Mucosa of descending colon (tissue), 3 donors: ENCODE measurements at regions not wholly inside any gene's neighbourhood (a gene's known extent, or its start where the extent isn't known, plus 50 kb on each side); places are given as distances from the start of the nearest gene placed in this dataset.
"Not testable (repeated sequence)": the region's sequence is repeated elsewhere in the genome, so short reads cannot be mapped to it uniquely, and the experiment has no call there.

Source experiments
- ATAC-seq: fragments of 200-7000 bp; cut with Tn5 transposase; one replicate; pipeline ENCODE4 v1.9.1; 2020; ENCODE audit warnings: mild to moderate bottlenecking, moderate library complexity
- DNase-seq, 3 donors: peaks; one replicate each; pipeline ENCODE4 v3.0.0-alpha.2; 2020
- H3K36me3 ChIP-seq: fragments of 200-600 bp; one replicate; pipeline ENCODE4 v1.8.0; 2021; ENCODE audit warnings: low read depth, mild to moderate bottlenecking
- H3K4me1 ChIP-seq: fragments of 200-600 bp; one replicate; pipeline ENCODE4 v1.8.0; 2021; ENCODE audit warnings: low read depth, mild to moderate bottlenecking
- H3K4me3 ChIP-seq: fragments of 200-600 bp; one replicate; pipeline ENCODE4 v1.8.0; 2021; ENCODE audit warnings: mild to moderate bottlenecking
- H3K9me3 ChIP-seq: fragments of 200-600 bp; one replicate; pipeline ENCODE4 v1.8.0; 2021; ENCODE audit warnings: mild to moderate bottlenecking
- intact Hi-C, 2 donors: fragments of 100-400 bp; cut with DNase I in 1 of 2; cut with micrococcal nuclease in 1 of 2; formaldehyde crosslinking; loops; one replicate each; pipeline versions ENCODE4 v1.11.0 to v1.11.1; 2022; cut with DNase I, micrococcal nuclease
- TF ChIP-seq, protein P1 (sequence below): fragments of 200-600 bp; IDR thresholded peaks from one replicate; pipeline ENCODE4 v1.8.0; 2022; ENCODE audit warnings: antibody characterized with exemption, mild to moderate bottlenecking
- donor health status: DM: no; HTN: no; CAD: no; lungs with moderate emphysema.
- donor health status: DM: no; HTN: no; CAD: no.
- donor health status: DM: no; HTN: yes; CAD: no.

DNA sequence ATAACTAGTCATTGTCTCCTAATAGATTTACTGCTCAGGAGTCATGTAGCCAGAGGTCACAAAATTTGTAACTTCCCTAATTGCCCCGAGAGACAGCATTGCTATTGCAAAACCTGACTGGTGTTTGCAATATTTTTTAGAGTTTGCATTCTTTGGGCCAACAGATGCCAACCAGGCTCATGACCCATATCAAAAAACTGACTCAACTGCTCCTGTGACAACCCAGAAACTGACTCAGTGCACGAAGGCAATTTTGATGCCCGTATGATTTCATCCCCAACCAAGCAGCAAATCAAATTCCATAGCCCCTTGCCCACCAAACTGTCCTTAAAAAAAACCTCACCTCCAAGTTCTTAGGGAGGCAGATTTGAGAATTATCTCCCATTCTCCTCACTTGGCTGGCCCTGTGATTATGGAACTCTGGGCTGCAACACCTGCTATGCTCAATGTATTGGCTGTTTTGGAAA lies 951.3 kb downstream of the TSN start:
- Histone ChIP-seq H3K9me3 (no peaks in the 10 kb centered on the region), H3K4me1 (no peaks in the 10 kb centered on the region), H3K36me3 (no peaks in the 10 kb centered on the region), H3K4me3 (no peak overlapping the region)
- ATAC-seq: peak; percentile 25
- TF ChIP-seq, protein P1, sequence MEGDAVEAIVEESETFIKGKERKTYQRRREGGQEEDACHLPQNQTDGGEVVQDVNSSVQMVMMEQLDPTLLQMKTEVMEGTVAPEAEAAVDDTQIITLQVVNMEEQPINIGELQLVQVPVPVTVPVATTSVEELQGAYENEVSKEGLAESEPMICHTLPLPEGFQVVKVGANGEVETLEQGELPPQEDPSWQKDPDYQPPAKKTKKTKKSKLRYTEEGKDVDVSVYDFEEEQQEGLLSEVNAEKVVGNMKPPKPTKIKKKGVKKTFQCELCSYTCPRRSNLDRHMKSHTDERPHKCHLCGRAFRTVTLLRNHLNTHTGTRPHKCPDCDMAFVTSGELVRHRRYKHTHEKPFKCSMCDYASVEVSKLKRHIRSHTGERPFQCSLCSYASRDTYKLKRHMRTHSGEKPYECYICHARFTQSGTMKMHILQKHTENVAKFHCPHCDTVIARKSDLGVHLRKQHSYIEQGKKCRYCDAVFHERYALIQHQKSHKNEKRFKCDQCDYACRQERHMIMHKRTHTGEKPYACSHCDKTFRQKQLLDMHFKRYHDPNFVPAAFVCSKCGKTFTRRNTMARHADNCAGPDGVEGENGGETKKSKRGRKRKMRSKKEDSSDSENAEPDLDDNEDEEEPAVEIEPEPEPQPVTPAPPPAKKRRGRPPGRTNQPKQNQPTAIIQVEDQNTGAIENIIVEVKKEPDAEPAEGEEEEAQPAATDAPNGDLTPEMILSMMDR: no peak
- intact Hi-C loops: no loop called here
- DNase-seq: no peak

- no peaks in the 10 kb centered on the region for H3K9me3 ChIP-seq
- H3K4me1 ChIP-seq: no peaks in the 10 kb centered on the region
- no peaks in the 10 kb centered on the region for H3K36me3 ChIP-seq
- H3K4me3 ChIP-seq: no peak overlapping the region
- DNase-seq (no peak), ATAC-seq (peak; percentile 60)
- intact Hi-C loops: no loop called here
- TF ChIP-seq, protein P1: no peak
These were observed 951.9 kb downstream of the TSN start for GRCh38 chr2:122707224-122707824.

DNA sequence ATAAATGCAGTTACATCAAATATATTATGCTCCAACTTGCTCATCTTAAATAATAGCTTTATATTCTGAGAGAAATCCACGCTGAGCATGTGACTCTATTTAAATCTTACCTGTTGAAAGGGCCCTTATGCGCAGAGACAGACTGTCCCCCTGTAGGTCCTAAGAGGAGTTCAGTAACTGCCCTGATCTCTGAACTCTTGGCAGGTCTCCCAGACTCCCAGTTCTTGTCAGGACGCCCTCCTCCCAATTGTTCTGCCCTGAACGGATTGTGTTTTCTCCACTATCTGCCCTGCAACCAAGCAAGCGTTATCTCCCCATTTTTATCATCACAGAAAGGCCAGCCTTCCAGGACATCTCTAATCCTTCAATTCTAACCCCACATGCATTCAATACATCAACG lies 954.6 kb downstream of the TSN start:
- Histone ChIP-seq H3K4me3 (no peak overlapping the region), H3K4me1 (no peaks in the 10 kb centered on the region), H3K9me3 (no peaks in the 10 kb centered on the region), H3K36me3 (no peaks in the 10 kb centered on the region)
- ATAC-seq (no peak), DNase-seq (peak in 1 of 3 donors; percentile 29)
- intact Hi-C loops: no loop called here
- TF ChIP-seq, protein P1: no peak

DNA sequence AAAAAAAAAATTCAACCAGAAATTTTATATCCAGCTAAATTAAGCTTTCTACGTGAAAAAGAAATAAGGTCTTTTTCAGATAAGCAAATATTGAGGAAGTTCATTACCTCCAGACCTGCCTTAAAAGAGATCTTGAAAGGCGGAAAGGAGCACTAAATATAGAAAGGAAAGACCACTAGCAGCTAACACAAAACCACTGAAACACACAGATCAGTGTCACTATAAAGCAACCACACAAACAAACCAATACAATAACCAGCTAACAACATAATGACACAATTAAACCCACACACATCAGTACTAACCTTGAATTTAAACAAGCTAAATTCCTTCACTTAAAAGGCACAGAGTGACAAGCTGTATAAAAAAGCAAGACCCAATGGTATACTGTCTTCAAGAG lies 958.3 kb downstream of the TSN start:
- no peaks in the 10 kb centered on the region for H3K36me3 ChIP-seq
- no peak overlapping the region for H3K4me3 ChIP-seq
- DNase-seq (no peak), ATAC-seq (no peak)
- no peaks in the 10 kb centered on the region for H3K9me3 ChIP-seq
- no peaks in the 10 kb centered on the region for H3K4me1 ChIP-seq
- TF ChIP-seq, protein P1: no peak
- intact Hi-C loops: no loop called here

GRCh38 chr2:122720822-122721221 lies 965.4 kb downstream of the TSN start:
- H3K4me3 ChIP-seq, intact Hi-C loops, H3K4me1 ChIP-seq, H3K36me3 ChIP-seq, H3K9me3 ChIP-seq: not testable (repeated sequence)
- DNase-seq: peak; percentile 80 to 88 (median 82)
- peak; percentile 99 for ATAC-seq

DNA sequence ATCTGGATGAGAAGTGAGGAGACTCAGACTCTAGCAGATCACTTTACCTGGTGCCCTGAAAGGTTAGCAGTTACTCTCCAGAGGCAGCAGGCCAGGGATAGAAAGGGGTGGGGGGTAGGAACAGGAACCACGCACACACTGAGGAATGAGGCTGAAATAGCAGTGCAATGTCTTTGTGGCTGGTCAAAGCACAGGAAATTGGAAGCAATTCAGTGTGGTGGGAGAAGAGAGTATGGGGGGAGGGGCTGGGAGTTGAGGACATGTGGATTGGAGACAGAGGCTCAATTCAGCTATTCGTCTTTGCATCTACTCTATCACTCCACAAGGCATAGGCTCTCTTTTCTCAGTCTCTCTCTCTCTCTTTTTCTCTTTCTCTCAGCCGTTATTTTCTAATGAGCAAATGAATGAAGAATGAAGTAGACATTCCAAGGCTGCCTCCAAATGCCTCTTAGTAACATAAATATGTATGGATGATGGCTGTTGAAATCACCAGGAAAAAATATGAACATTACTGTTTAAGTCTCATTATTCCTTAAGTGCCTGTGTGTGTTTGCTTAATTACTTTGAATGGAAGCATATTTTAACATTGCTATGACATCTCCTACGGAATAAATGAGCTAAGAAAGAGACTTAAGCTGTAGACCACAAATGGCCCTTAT lies 979.4 kb downstream of the TSN start:
- Histone ChIP-seq H3K4me1 (no peaks in the 10 kb centered on the region), H3K9me3 (no peaks in the 10 kb centered on the region), H3K36me3 (no peaks in the 10 kb centered on the region), H3K4me3 (no peak overlapping the region)
- TF ChIP-seq, protein P1: no peak
- intact Hi-C loops: no loop called here
- ATAC-seq: no peak
- DNase-seq: no peak
